GM04504 (cell line): ENCODE measurements at regions not wholly inside any gene's neighbourhood (a gene's known extent, or its start where the extent isn't known, plus 50 kb on each side); places are given as distances from the start of the nearest gene placed in this dataset.
"Not testable (repeated sequence)": the region's sequence is repeated elsewhere in the genome, so short reads cannot be mapped to it uniquely, and the experiment has no call there.

Experiments used
- DNase-seq: peaks from one replicate; pipeline ENCODE4 v3.0.0-alpha.2; 2012; ENCODE audit warnings: low read depth

- DNase-seq, result no peak
Observed at GRCh38 chr3:191966556-191966955, 505.6 kb downstream of the PYDC2 start.

GRCh38 chr3:191968299-191968698, 507.3 kb downstream of the PYDC2 start:
- DNase-seq, result no peak

GRCh38 chr3:191972714-191973398, 511.9 kb downstream of the PYDC2 start:
- no peak for DNase-seq

GRCh38 chr3:191973820-191974219, 512.9 kb downstream of the PYDC2 start:
- DNase-seq, result no peak

GRCh38 chr3:191975936-191976335, 515.0 kb downstream of the PYDC2 start:
- no peak for DNase-seq

- no peak for DNase-seq
Observed at GRCh38 chr3:191980443-191980842, 519.5 kb downstream of the PYDC2 start.

GRCh38 chr3:191982481-191982880, 521.5 kb downstream of the PYDC2 start:
- DNase-seq, result no peak

GRCh38 chr3:191985691-191986090, 524.7 kb downstream of the PYDC2 start:
- no peak for DNase-seq

GRCh38 chr3:191987831-191988350, 526.9 kb downstream of the PYDC2 start:
- DNase-seq, result no peak

- DNase-seq, result not testable (repeated sequence)
Observed at GRCh38 chr3:191993952-191994351, 533.0 kb downstream of the PYDC2 start.

GRCh38 chr3:191997093-191997492, 536.1 kb downstream of the PYDC2 start:
- no peak for DNase-seq

- no peak for DNase-seq
Observed at GRCh38 chr3:191997579-191998268, 536.8 kb downstream of the PYDC2 start.

- no peak for DNase-seq
Observed at GRCh38 chr3:192001218-192001617, 540.3 kb downstream of the PYDC2 start.

- no peak for DNase-seq
Observed at GRCh38 chr3:192005989-192006388, 545.0 kb downstream of the PYDC2 start.

GRCh38 chr3:192009903-192010302, 548.9 kb downstream of the PYDC2 start:
- no peak for DNase-seq

GRCh38 chr3:192010490-192010889, 549.5 kb downstream of the PYDC2 start:
- no peak for DNase-seq

GRCh38 chr3:192011137-192011536, 550.2 kb downstream of the PYDC2 start:
- DNase-seq, result no peak

GRCh38 chr3:192013110-192013509, 552.1 kb downstream of the PYDC2 start:
- DNase-seq, result no peak

- DNase-seq, result no peak
Observed at GRCh38 chr3:192022412-192022811, 561.4 kb downstream of the PYDC2 start.

GRCh38 chr3:192024751-192025150, 563.8 kb downstream of the PYDC2 start:
- no peak for DNase-seq

- no peak for DNase-seq
Observed at GRCh38 chr3:192026661-192027060, 565.7 kb downstream of the PYDC2 start.

- no peak for DNase-seq
Observed at GRCh38 chr3:192031941-192032340, 571.0 kb downstream of the PYDC2 start.

GRCh38 chr3:192033246-192033645, 572.3 kb downstream of the PYDC2 start:
- DNase-seq, result no peak

- no peak for DNase-seq
Observed at GRCh38 chr3:192038726-192039125, 577.8 kb downstream of the PYDC2 start.
